SK-N-SH treated with all-trans-retinoic acid at 6 μM for 48 hours (cell line): ENCODE measurements at regions not wholly inside any gene's neighbourhood (a gene's known extent, or its start where the extent isn't known, plus 50 kb on each side); places are given as distances from the start of the nearest gene placed in this dataset.

Source experiments
- ATAC-seq: fragments of 200-7000 bp; cut with Tn5 transposase; 3 replicates; pipeline ENCODE4 v1.9.1; 2020; ENCODE audit warnings: mild to moderate bottlenecking, moderate library complexity
- ARNTL ChIP-seq: fragments of 450-650 bp; formaldehyde crosslinking; IDR thresholded peaks from 2 replicates; pipeline ENCODE4 v1.5.0; 2020; ENCODE audit warnings: low read depth, mild to moderate bottlenecking, moderate library complexity, borderline replicate concordance
- BACH2 ChIP-seq: fragments of 250-450 bp; sonication (Bioruptor Pico); IDR thresholded peaks from 2 replicates; pipeline ENCODE4 v1.9.0; 2021; ENCODE audit warnings: mild to moderate bottlenecking, borderline replicate concordance
- CSDC2 ChIP-seq: fragments of 250-450 bp; sonication (Bioruptor Pico); IDR thresholded peaks from 2 replicates; pipeline ENCODE4 v1.5.0; 2020; ENCODE audit warnings: mild to moderate bottlenecking, moderate library complexity
- ESRRG ChIP-seq: fragments of 250-450 bp; sonication (Bioruptor Pico); IDR thresholded peaks from 2 replicates; pipeline ENCODE4 v1.6.1; 2021; ENCODE audit warnings: mild to moderate bottlenecking
- GLIS3 ChIP-seq: fragments of 250-450 bp; sonication (Bioruptor Pico); IDR thresholded peaks from 2 replicates; pipeline ENCODE4 v1.5.0; 2020; ENCODE audit warnings: mild to moderate bottlenecking, moderate library complexity
- ISL1 ChIP-seq: fragments of 250-450 bp; sonication (Bioruptor Pico); IDR thresholded peaks from 2 replicates; pipeline ENCODE4 v2.1.2; 2022; ENCODE audit warnings: mild to moderate bottlenecking, moderate library complexity
- OSR1 ChIP-seq: fragments of 250-450 bp; sonication (Bioruptor Pico); IDR thresholded peaks from 2 replicates; pipeline ENCODE4 v1.8.0; 2022; ENCODE audit warnings: moderate library complexity, mild to moderate bottlenecking, inconsistent platforms
- PPARA ChIP-seq: fragments of 250-450 bp; sonication (Bioruptor Pico); IDR thresholded peaks from 2 replicates; pipeline ENCODE4 v1.5.0; 2020; ENCODE audit warnings: mild to moderate bottlenecking, borderline replicate concordance
- SNAI2 ChIP-seq: fragments of 250-450 bp; sonication (Bioruptor Pico); IDR thresholded peaks from 2 replicates; pipeline ENCODE4 v1.5.0; 2020; ENCODE audit warnings: mild to moderate bottlenecking, moderate library complexity
- TCF4 ChIP-seq: fragments of 250-450 bp; sonication (Bioruptor Pico); IDR thresholded peaks from 2 replicates; pipeline ENCODE4 v1.8.0; 2021; ENCODE audit warnings: mild to moderate bottlenecking, moderate library complexity, borderline replicate concordance
- TOX ChIP-seq: fragments of 250-450 bp; sonication (Bioruptor Pico); IDR thresholded peaks from 2 replicates; pipeline ENCODE4 v1.8.0; 2021; ENCODE audit warnings: mild to moderate bottlenecking, moderate library complexity, borderline replicate concordance
- ZC3H10 ChIP-seq: fragments of 250-450 bp; sonication (Bioruptor Pico); IDR thresholded peaks from 2 replicates; pipeline ENCODE4 v1.5.1; 2021; ENCODE audit warnings: mild to moderate bottlenecking, moderate library complexity
- ZFP3 ChIP-seq: fragments of 250-450 bp; sonication (Bioruptor Pico); IDR thresholded peaks from 2 replicates; pipeline ENCODE4 v1.5.0; 2020; ENCODE audit warnings: mild to moderate bottlenecking, moderate library complexity
- ZNF565 ChIP-seq: fragments of 450-650 bp; formaldehyde crosslinking; conservative IDR thresholded peaks from 2 replicates; pipeline ENCODE4 v1.5.0; 2020; ENCODE audit warnings: low read depth, mild to moderate bottlenecking, moderate library complexity
- ZNF70 ChIP-seq: fragments of 450-650 bp; formaldehyde crosslinking; IDR thresholded peaks from 2 replicates; pipeline ENCODE4 v1.5.0; 2020; ENCODE audit warnings: mild to moderate bottlenecking, moderate library complexity
- ZNF8 ChIP-seq: fragments of 450-650 bp; formaldehyde crosslinking; IDR thresholded peaks from 2 replicates; pipeline ENCODE4 v1.5.0; 2020; ENCODE audit warnings: mild to moderate bottlenecking, moderate library complexity
- TF ChIP-seq, protein P1 (sequence below): fragments of 250-450 bp; sonication (Bioruptor Pico); IDR thresholded peaks from 2 replicates; pipeline ENCODE4 v1.8.0; 2020; ENCODE audit warnings: mild to moderate bottlenecking, moderate library complexity, borderline replicate concordance
- TF ChIP-seq, protein P2 (sequence below): fragments of 250-450 bp; sonication (Bioruptor Pico); IDR thresholded peaks from 2 replicates; pipeline ENCODE4 v1.8.0; 2021; ENCODE audit warnings: low read depth, mild to moderate bottlenecking, moderate library complexity, borderline replicate concordance
- TF ChIP-seq, protein P3 (sequence below): fragments of 250-450 bp; sonication (Bioruptor Pico); IDR thresholded peaks from 2 replicates; pipeline ENCODE4 v1.5.0; 2020; ENCODE audit warnings: mild to moderate bottlenecking, moderate library complexity
- TF ChIP-seq, protein P4 (sequence below): fragments of 250-450 bp; sonication (Bioruptor Pico); IDR thresholded peaks from 2 replicates; pipeline ENCODE4 v1.5.1; 2020; ENCODE audit warnings: low read depth, mild to moderate bottlenecking, moderate library complexity
- TF ChIP-seq, protein P5 (sequence below): fragments of 250-450 bp; sonication (Bioruptor Pico); IDR thresholded peaks from 2 replicates; pipeline ENCODE4 v1.5.1; 2021; ENCODE audit warnings: mild to moderate bottlenecking, moderate library complexity

DNA sequence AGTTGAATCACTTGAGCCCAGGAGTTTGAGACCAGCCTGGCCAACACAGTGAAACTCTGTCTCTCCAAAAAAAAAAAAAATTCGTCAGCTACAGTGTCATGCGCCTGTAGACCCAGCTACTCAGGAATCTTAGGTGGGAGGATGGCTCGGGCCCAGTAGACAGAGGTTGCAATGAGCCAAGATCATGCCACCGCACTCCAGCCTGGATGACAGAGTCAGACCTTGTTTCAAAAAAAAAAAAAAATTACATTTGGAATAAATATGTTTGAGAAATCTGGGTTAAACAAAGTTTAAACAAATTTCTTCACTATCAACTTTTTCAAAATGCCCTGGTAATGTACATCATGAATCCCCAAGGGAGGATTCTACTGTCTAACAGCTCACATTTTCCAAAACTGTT, 187.0 kb upstream of the RASSF8 start (continued):
- no peak for TF ChIP-seq ARNTL (CRISPR knock-in tag)
- TF ChIP-seq TOX (CRISPR knock-in tag): no peak
- TF ChIP-seq, all 23 proteins: peak for 0

DNA sequence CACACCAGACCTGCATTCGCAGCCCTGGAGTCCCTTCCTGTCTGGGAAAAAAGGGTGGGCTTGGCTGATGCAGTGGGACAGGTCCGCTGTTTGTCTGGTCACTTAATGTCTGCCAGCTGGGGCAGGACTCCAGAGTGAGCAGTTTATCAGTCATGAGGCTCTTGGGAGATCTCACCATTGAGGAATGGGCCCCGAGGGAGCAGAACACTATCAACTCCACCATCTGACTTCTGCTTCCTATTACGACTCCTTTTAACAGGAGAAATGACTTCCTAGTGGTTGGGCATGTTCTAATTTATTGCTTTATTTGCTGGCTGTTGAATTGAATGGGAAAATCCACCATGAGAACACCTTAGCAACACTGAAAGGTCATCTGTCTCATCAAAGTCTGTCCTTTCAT, 182.5 kb upstream of the RASSF8 start:
- TF ChIP-seq, protein P1, sequence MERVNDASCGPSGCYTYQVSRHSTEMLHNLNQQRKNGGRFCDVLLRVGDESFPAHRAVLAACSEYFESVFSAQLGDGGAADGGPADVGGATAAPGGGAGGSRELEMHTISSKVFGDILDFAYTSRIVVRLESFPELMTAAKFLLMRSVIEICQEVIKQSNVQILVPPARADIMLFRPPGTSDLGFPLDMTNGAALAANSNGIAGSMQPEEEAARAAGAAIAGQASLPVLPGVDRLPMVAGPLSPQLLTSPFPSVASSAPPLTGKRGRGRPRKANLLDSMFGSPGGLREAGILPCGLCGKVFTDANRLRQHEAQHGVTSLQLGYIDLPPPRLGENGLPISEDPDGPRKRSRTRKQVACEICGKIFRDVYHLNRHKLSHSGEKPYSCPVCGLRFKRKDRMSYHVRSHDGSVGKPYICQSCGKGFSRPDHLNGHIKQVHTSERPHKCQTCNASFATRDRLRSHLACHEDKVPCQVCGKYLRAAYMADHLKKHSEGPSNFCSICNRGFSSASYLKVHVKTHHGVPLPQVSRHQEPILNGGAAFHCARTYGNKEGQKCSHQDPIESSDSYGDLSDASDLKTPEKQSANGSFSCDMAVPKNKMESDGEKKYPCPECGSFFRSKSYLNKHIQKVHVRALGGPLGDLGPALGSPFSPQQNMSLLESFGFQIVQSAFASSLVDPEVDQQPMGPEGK (CRISPR knock-in tag): no peak
- TF ChIP-seq, protein P2, sequence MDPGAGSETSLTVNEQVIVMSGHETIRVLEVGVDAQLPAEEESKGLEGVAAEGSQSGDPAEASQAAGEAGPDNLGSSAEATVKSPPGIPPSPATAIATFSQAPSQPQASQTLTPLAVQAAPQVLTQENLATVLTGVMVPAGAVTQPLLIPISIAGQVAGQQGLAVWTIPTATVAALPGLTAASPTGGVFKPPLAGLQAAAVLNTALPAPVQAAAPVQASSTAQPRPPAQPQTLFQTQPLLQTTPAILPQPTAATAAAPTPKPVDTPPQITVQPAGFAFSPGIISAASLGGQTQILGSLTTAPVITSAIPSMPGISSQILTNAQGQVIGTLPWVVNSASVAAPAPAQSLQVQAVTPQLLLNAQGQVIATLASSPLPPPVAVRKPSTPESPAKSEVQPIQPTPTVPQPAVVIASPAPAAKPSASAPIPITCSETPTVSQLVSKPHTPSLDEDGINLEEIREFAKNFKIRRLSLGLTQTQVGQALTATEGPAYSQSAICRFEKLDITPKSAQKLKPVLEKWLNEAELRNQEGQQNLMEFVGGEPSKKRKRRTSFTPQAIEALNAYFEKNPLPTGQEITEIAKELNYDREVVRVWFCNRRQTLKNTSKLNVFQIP (CRISPR knock-in tag): 0 out of 2 replicates have a peak, but pooled peaks have one; percentile 78
- TF ChIP-seq ZC3H10 (no peak), PPARA (CRISPR knock-in tag) (no peak), ESRRG (CRISPR knock-in tag) (peak; percentile 4; the same call in 1 of the 2 replicates), ARNTL (CRISPR knock-in tag) (no peak), BACH2 (CRISPR knock-in tag) (no peak), TCF4 (CRISPR knock-in tag) (peak; percentile 91), CSDC2 (CRISPR knock-in tag) (no peak), ZNF8 (CRISPR knock-in tag) (0 out of 2 replicates have a peak, but pooled peaks have one; percentile 36), ZNF70 (no peak), ZFP3 (CRISPR knock-in tag) (no peak), ISL1 (CRISPR knock-in tag) (peak; percentile 85), OSR1 (no peak), ZNF565 (CRISPR knock-in tag) (no peak), GLIS3 (peak; percentile 85; the same call in 1 of the 2 replicates)
- TF ChIP-seq, protein P3, sequence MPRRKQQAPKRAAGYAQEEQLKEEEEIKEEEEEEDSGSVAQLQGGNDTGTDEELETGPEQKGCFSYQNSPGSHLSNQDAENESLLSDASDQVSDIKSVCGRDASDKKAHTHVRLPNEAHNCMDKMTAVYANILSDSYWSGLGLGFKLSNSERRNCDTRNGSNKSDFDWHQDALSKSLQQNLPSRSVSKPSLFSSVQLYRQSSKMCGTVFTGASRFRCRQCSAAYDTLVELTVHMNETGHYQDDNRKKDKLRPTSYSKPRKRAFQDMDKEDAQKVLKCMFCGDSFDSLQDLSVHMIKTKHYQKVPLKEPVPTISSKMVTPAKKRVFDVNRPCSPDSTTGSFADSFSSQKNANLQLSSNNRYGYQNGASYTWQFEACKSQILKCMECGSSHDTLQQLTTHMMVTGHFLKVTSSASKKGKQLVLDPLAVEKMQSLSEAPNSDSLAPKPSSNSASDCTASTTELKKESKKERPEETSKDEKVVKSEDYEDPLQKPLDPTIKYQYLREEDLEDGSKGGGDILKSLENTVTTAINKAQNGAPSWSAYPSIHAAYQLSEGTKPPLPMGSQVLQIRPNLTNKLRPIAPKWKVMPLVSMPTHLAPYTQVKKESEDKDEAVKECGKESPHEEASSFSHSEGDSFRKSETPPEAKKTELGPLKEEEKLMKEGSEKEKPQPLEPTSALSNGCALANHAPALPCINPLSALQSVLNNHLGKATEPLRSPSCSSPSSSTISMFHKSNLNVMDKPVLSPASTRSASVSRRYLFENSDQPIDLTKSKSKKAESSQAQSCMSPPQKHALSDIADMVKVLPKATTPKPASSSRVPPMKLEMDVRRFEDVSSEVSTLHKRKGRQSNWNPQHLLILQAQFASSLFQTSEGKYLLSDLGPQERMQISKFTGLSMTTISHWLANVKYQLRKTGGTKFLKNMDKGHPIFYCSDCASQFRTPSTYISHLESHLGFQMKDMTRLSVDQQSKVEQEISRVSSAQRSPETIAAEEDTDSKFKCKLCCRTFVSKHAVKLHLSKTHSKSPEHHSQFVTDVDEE (CRISPR knock-in tag): peak; percentile 95
- TF ChIP-seq, protein P4, sequence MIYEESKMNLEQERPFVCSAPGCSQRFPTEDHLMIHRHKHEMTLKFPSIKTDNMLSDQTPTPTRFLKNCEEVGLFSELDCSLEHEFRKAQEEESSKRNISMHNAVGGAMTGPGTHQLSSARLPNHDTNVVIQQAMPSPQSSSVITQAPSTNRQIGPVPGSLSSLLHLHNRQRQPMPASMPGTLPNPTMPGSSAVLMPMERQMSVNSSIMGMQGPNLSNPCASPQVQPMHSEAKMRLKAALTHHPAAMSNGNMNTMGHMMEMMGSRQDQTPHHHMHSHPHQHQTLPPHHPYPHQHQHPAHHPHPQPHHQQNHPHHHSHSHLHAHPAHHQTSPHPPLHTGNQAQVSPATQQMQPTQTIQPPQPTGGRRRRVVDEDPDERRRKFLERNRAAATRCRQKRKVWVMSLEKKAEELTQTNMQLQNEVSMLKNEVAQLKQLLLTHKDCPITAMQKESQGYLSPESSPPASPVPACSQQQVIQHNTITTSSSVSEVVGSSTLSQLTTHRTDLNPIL (CRISPR knock-in tag): no peak; the same call in 1 of the 2 replicates
- TF ChIP-seq, protein P5, sequence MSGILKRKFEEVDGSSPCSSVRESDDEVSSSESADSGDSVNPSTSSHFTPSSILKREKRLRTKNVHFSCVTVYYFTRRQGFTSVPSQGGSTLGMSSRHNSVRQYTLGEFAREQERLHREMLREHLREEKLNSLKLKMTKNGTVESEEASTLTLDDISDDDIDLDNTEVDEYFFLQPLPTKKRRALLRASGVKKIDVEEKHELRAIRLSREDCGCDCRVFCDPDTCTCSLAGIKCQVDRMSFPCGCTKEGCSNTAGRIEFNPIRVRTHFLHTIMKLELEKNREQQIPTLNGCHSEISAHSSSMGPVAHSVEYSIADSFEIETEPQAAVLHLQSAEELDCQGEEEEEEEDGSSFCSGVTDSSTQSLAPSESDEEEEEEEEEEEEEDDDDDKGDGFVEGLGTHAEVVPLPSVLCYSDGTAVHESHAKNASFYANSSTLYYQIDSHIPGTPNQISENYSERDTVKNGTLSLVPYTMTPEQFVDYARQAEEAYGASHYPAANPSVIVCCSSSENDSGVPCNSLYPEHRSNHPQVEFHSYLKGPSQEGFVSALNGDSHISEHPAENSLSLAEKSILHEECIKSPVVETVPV: peak; percentile 84
- ATAC-seq: peak; percentile 97

DNA sequence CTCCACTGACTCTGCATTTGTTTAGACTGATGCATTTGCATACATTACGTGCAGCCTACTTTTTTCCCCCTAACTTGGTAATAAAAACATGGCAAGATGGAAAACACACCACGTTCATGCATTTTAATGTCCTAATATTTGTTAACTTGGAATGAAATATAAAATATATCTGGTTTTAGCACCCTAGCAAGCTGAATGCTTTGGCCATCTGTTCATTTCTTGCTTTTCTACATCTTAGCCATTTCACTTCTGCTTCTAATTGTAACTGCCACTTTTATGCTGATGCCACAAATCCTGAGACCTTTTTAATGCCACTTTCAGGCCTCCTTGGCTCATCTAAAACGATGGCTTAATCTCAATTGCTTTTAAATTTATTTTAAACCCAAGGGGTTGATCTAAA, 177.7 kb upstream of the RASSF8 start:
- no peak for ATAC-seq
- TF ChIP-seq OSR1: no peak
- TF ChIP-seq SNAI2: no peak
- TF ChIP-seq, all 23 proteins: peak for 0

DNA sequence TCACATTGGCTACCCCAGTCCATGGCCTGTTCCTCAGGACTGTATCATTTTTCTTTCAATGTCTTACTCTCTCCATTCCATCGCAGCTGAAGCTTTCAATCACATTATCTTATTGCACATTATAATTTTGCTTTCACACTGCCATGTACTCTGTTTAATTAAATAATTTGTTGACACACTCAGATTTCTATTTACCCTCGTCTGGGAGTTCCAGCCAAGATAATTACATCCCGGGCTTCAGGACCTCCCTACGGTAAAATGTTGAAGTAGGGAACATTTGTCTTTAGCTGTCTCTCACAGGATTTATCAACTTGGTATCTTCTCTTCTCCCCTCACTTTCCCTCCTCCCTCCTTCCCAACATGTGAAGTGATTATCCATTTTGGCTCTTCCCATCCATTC, 177.2 kb upstream of the RASSF8 start:
- ATAC-seq: no peak
- TF ChIP-seq, protein P3 (CRISPR knock-in tag): no peak
- TF ChIP-seq ZFP3 (CRISPR knock-in tag) (no peak), GLIS3 (no peak), CSDC2 (CRISPR knock-in tag) (no peak), ISL1 (CRISPR knock-in tag) (no peak), ESRRG (CRISPR knock-in tag) (no peak), ARNTL (CRISPR knock-in tag) (no peak), ZC3H10 (no peak)
